Suprapubic skin (tissue), 4 donors: ENCODE measurements at regions not wholly inside any gene's neighbourhood (a gene's known extent, or its start where the extent isn't known, plus 50 kb on each side); places are given as distances from the start of the nearest gene placed in this dataset.

Experiments used
- DNase-seq, 2 donors: peaks; one replicate each; pipeline ENCODE4 v3.0.0-alpha.2; 2019; ENCODE audit warnings: low spot score in 2 of 2
- H3K27ac ChIP-seq: fragments of 200-600 bp; sonication (generic); one replicate; pipeline ENCODE4 v1.5.1; 2019
- H3K27me3 ChIP-seq: fragments of 200-600 bp; sonication (generic); one replicate; pipeline ENCODE4 v1.5.1; 2019
- H3K36me3 ChIP-seq: fragments of 200-600 bp; sonication (generic); one replicate; pipeline ENCODE4 v1.5.1; 2019
- H3K4me1 ChIP-seq: fragments of 200-600 bp; sonication (generic); one replicate; pipeline ENCODE4 v1.5.1; 2019
- H3K4me3 ChIP-seq: fragments of 200-600 bp; sonication (generic); one replicate; pipeline ENCODE4 v1.5.1; 2019; ENCODE audit warnings: mild to moderate bottlenecking
- H3K9me3 ChIP-seq: fragments of 200-600 bp; sonication (generic); one replicate; pipeline ENCODE4 v1.5.1; 2019
- EP300 ChIP-seq: sonication (generic); formaldehyde crosslinking; IDR thresholded peaks from one replicate; pipeline ENCODE4 v1.6.1; 2017; ENCODE audit warnings: antibody characterized with exemption
- POLR2A ChIP-seq, 2 donors: fragments of 450-650 bp; IDR thresholded peaks; one replicate each; pipeline ENCODE4 v1.6.1; 2017; ENCODE audit warnings: antibody characterized with exemption in 2 of 2, mild to moderate bottlenecking in 2 of 2, moderate library complexity in 2 of 2
- POLR2AphosphoS5 ChIP-seq, 3 donors: sonication (generic); formaldehyde crosslinking; IDR thresholded peaks; one replicate each; pipeline ENCODE4 v1.6.1; 2017; ENCODE audit warnings: antibody characterized with exemption in 3 of 3
- WGBS: methylation state at CpG from one replicate; pipeline ENCODE4 v1.1.5; 2018; 5-methylcytosine and 5-hydroxymethylcytosine counted together
- TF ChIP-seq, protein P1 (sequence below), 2 donors: fragments of 200-600 bp in 1 of 2; fragments of 450-650 bp in 1 of 2; sonication (generic) in 1 of 2; IDR thresholded peaks; one replicate each; pipeline ENCODE4 v1.5.1; 2016 to 2019; ENCODE audit warnings: antibody characterized with exemption in 2 of 2, mild to moderate bottlenecking in 1 of 2, moderate library complexity in 1 of 2

DNA sequence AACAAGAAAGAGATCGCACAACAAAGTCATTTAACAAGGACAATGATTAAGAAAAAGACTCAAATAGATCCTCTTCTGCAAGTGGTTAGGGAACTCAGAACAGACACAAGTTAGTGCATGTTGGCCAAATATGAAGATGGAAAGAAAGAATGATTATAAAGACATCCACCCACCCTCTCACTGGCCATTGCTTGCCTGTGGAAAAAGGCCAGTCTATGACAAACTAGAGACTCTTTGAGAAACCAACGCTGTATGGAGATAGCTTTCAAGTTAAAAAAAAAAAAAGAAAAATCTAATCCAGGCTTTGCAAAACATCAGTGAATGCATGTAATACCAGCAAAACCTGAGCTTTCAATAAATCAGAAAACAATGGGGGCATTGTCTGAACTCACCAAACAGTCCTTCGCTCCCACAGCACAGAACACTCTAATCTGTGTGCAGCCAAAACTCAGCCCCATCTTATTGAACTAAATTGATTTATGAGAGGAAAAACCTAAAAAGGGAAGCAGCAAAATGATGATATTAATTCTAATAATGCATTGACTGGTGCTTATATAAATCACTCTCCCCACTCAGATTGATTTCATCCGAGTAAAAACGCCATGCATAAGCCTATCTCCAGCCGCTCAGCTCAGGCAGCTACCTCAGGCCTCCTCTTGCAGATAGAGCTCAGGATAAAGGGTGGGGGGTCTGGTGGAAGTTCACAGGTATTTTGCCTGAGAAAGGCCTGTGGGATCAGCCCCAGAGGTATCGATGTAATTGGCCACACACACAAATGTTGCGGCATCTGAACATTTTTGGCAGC lies 547.1 kb downstream of the CCDC171 start:
- Histone ChIP-seq H3K9me3 (no peaks in the 10 kb centered on the region), H3K36me3 (no peaks in the 10 kb centered on the region), H3K27ac (no peak overlapping the region), H3K4me3 (no peak overlapping the region), H3K27me3 (no peaks in the 10 kb centered on the region), H3K4me1 (no peaks in the 10 kb centered on the region)
- no peak for DNase-seq
- WGBS: 66% methylated on average over 8 of the region's 8 CpGs
- TF ChIP-seq EP300 (no peak), POLR2AphosphoS5 (IDR thresholded peaks at IDR 0.05) (no peak), POLR2A (IDR thresholded peaks at IDR 0.05) (no peak)
- TF ChIP-seq, protein P1, sequence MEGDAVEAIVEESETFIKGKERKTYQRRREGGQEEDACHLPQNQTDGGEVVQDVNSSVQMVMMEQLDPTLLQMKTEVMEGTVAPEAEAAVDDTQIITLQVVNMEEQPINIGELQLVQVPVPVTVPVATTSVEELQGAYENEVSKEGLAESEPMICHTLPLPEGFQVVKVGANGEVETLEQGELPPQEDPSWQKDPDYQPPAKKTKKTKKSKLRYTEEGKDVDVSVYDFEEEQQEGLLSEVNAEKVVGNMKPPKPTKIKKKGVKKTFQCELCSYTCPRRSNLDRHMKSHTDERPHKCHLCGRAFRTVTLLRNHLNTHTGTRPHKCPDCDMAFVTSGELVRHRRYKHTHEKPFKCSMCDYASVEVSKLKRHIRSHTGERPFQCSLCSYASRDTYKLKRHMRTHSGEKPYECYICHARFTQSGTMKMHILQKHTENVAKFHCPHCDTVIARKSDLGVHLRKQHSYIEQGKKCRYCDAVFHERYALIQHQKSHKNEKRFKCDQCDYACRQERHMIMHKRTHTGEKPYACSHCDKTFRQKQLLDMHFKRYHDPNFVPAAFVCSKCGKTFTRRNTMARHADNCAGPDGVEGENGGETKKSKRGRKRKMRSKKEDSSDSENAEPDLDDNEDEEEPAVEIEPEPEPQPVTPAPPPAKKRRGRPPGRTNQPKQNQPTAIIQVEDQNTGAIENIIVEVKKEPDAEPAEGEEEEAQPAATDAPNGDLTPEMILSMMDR (IDR thresholded peaks at IDR 0.05): no peak

DNA sequence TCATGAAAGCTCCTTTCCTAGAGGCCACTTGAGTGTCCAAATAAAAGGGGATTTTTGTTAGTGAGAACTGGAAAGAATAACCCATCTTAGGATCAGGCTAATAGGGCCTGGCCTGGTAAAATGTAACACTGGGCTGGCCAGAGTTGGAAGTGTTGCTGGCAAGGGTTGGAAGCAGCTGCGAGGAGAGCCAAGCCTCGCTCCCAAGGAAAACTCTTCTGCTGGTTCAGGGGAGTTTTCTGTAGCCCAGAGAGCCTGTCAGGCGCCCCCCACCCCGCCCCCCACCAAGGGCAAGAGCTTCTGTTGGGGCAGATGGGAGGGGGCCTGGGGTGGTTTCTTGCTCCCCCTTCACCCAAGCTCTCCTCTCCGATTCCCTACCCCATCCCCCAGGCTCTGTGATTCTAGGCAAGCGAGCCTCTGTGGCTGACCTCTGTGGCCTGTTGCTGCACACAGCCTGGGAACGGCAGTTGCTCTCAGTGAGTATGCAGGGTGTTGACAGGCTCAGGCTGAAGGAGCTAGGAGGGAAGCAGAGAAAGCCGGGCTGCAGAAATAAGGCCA lies 547.8 kb downstream of the CCDC171 start:
- no peak overlapping the region for H3K27ac ChIP-seq
- H3K9me3 ChIP-seq: no peaks in the 10 kb centered on the region
- H3K36me3 ChIP-seq: no peaks in the 10 kb centered on the region
- no peak for DNase-seq
- WGBS: 48% methylated on average over 4 of the region's 8 CpGs
- H3K27me3 ChIP-seq: no peaks in the 10 kb centered on the region
- TF ChIP-seq POLR2A (IDR thresholded peaks at IDR 0.05) (no peak), POLR2AphosphoS5 (IDR thresholded peaks at IDR 0.05) (no peak), EP300 (no peak)
- TF ChIP-seq, protein P1 (IDR thresholded peaks at IDR 0.05): no peak
- H3K4me1 ChIP-seq: no peaks in the 10 kb centered on the region
- H3K4me3 ChIP-seq: no peak overlapping the region

DNA sequence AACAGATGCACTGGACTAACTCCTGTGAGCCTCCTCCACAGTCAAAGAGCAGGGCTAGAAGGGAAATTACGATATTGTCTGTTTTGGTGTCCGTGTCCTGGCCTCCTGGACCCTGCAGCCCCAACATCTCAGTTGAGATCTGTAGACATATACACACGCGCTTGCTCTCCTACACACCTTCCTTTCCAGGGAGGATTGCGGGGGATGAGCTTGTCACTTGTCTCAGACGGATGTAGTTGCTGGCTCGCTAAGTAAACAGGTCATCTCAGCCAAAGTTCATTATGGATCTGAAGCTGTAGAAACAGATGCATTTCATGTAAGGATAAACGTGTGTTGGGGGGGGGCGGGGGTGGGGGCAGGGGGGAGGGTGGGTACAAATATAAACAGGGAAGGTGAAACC lies 549.3 kb downstream of the CCDC171 start:
- TF ChIP-seq POLR2A (IDR thresholded peaks at IDR 0.05) (no peak), EP300 (no peak), POLR2AphosphoS5 (IDR thresholded peaks at IDR 0.05) (no peak)
- TF ChIP-seq, protein P1 (IDR thresholded peaks at IDR 0.05): no peak
- no peak for DNase-seq
- no peak overlapping the region for H3K4me3 ChIP-seq
- H3K36me3 ChIP-seq: no peaks in the 10 kb centered on the region
- no peak overlapping the region for H3K27ac ChIP-seq
- WGBS: 83% methylated on average over 9 of the region's 9 CpGs
- no peaks in the 10 kb centered on the region for H3K4me1 ChIP-seq
- no peaks in the 10 kb centered on the region for H3K9me3 ChIP-seq
- H3K27me3 ChIP-seq: no peaks in the 10 kb centered on the region

DNA sequence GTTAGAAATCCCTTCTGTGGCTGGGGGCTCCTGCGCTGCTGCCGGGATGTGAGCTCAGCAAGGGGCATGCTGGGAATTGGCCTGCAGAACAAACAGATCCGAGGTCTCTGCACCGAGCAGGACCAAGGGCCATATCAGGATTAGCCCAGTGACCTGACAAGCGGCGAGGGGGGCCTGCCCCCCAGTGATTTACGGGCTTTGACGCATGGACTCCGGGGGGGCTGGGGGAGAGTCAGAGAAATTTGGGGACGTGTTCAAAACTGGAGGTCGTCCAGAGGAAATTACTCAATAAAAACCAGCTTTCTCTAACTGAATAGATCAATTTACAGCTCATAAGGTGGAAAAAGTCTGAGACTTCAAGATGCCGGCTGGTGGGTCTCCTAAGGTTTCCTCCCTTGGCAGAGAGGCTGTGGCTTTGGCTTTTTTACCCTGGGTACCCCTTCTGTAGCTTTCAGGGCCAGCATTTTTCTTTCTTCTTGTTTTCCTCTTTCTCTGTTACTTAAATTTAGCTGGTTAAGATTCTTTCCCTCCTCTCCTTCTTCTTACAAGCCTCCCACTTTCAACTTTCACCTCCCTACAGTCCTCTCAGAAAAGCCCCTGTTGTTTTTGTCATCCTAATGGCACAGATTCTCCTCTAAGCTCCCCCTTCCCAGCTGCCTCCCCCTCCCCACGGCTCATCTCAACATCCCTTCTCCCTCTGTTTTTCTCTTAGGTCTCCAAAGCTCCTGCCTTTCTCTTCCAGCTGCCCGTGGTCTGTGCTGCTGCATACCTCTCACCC lies 551.0 kb downstream of the CCDC171 start:
- H3K27ac ChIP-seq: no peak overlapping the region
- WGBS: 53% methylated on average over 13 of the region's 14 CpGs
- no peaks in the 10 kb centered on the region for H3K36me3 ChIP-seq
- DNase-seq: no peak
- H3K9me3 ChIP-seq: no peaks in the 10 kb centered on the region
- no peaks in the 10 kb centered on the region for H3K27me3 ChIP-seq
- no peaks in the 10 kb centered on the region for H3K4me1 ChIP-seq
- TF ChIP-seq POLR2A (IDR thresholded peaks at IDR 0.05): no peak
- TF ChIP-seq POLR2AphosphoS5 (IDR thresholded peaks at IDR 0.05): no peak
- TF ChIP-seq, protein P1 (IDR thresholded peaks at IDR 0.05): no peak
- TF ChIP-seq EP300: no peak
- H3K4me3 ChIP-seq: no peak overlapping the region
